NCI-H1105 treated with DMSO at 0.1 percent for 48 hours (cell line): ENCODE measurements at regions not wholly inside any gene's neighbourhood (a gene's known extent, or its start where the extent isn't known, plus 50 kb on each side); places are given as distances from the start of the nearest gene placed in this dataset.
"Not testable (repeated sequence)": the region's sequence is repeated elsewhere in the genome, so short reads cannot be mapped to it uniquely, and the experiment has no call there.

ENCODE experiments used
- DNase-seq: peaks from one replicate; lab custom pipeline; 2025; lab: John Stamatoyannopoulos, UW

DNA sequence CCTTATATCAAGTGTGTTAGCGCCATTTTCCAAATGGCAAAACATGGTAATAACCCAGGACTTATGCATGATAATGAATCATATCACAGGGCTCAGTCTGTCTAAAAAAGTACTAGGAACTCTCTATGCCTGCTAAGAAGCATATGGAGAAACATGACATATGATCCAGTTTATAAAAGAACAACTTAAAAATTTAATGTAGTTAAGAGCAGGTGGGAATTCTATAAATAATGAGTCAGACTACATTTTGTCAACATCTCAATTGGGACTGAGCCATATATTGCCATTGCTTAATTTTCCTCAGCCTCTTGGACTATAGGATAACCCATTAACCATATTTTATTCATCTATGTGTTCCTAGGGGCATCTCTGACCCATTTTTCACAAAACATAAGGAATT, 360.4 kb upstream of the AGA start:
- no peak for DNase-seq

- DNase-seq = no peak
Measured at GRCh38 chr4:177803151-177803550, 360.9 kb upstream of the AGA start.

- DNase-seq = no peak
Measured at GRCh38 chr4:177809791-177810190, 367.6 kb upstream of the AGA start.

GRCh38 chr4:177810220-177810619, 368.0 kb upstream of the AGA start:
- DNase-seq = no peak

DNA sequence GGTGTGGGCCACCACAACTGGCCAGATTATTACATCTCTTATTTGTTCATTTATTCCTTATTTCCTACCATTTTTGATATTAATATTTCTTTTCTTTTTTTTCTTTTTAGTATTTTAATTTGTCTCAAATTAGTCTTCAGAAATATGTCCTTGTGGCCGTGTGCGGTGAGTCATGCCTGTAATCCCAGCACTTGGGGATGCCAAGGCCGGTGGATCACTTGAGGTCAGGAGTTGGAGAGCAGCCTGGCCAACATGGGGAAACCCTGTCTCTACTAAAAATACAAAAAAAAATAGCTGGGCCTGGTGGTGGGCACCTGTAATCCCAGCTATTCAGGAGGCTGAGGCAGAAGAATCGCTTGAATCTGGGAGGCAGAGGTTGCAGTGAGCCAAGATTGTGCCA, 376.2 kb upstream of the AGA start:
- not testable (repeated sequence) for DNase-seq

DNA sequence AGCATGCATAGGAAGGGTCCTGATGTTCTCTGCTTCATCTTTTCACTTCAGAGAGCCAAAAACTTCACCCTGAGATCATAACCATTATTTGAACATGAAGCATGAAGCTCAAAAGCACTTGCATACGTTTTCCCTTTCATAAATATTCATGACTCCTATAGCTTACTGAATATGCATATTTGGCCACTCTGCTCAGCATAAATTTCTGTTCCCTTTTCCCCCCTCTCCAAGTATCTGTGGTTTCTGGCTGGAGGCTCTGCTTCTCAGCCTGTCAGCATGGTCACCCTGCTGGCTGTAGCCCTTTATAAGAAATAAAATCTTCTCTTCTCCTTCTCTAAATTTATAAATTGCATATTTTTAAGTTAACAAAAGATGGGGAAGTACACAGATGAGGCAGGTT, 384.7 kb upstream of the AGA start:
- no peak for DNase-seq

DNA sequence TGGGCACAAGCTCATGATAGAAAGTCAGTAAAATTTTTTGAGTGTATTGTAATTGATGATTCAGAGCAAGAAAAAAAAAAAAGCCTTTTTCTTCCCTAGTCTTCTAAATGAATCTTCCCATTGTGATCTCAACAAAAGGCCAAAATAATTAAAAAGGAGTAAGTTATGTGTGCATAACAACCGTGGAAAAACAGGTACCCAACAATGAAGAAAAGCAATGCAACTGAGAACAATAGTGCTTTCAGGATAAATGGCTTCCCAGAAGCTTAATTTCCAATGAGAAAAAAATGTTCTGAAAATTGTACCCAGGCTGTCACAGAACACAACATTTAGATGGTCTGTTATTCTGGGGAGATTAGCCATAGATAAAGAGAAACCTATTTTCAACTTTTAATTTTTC, 399.0 kb upstream of the AGA start:
- no peak for DNase-seq

GRCh38 chr4:177853229-177853628, 411.0 kb upstream of the AGA start:
- no peak for DNase-seq

- no peak for DNase-seq
Measured at GRCh38 chr4:177855507-177856197, 413.4 kb upstream of the AGA start.

GRCh38 chr4:177860171-177860570, 417.9 kb upstream of the AGA start:
- no peak for DNase-seq

DNA sequence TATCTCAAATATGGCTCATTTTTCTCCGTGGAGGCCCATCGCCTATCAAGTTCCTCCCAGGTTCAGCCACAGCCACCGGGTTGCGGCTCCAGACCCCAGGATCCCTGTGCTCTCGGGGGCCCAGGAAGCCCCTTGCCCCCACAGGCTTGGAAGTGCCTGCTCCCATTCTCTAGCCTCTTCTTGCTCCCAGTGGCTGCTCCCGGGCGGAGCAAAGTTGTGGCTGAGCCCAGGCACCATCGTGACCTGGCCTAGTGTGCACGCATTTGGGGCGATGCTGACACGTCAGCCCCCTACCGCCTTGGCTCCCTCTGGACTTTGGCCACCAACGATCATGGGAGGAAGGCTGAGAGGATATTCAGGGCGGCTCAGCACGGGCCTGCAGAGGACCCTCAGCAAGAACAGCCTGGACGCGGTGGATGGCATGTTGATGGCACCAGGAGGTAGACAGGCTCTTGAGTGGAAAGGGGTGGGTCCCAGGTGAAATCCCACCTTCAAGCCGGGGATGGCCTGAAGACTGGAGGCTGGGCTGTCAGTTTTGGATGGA, 419.4 kb upstream of the AGA start:
- DNase-seq = no peak

GRCh38 chr4:177862541-177863176, 420.4 kb upstream of the AGA start:
- DNase-seq = no peak

GRCh38 chr4:177879851-177880250, 437.6 kb upstream of the AGA start:
- no peak for DNase-seq

DNA sequence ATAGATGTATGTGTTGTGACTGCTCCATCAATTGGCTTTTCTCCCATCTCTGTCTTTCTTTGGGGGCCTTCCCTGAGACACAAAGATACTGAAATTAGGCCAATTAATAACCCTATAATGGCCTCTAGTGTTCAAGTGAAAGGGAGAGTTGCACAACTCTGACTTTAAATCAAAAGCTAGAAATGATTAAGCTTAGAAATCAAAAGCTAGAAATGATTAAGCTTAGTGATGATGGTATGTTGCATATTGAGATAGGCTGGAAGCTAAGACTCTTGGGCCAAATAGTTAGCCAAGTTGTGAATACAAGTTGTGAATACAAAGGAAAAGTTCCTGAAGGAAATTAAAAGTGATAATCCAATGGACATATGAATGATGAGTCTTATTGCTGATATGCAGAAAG, 452.9 kb upstream of the AGA start:
- DNase-seq = no peak

DNA sequence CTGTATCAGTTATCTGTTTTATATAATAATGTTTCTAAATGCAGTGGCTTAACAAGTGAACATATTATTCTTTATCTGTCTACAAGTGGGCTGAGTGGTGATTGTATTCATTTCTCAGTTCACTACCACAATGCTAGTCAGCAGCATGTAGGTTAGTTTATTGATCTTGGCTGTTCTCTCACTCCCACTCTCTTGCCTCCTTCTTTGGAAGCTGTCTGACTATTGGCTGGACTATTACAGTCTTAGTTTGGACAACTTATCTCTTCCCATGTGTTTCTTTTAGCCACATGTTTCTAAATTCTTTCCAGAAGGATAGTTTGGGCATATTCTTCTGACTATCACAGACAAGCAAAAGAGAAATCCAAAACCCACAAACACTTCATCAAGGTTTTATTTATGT, 459.5 kb upstream of the AGA start:
- DNase-seq = no peak

GRCh38 chr4:177902386-177902785, 460.1 kb upstream of the AGA start:
- DNase-seq = no peak

DNA sequence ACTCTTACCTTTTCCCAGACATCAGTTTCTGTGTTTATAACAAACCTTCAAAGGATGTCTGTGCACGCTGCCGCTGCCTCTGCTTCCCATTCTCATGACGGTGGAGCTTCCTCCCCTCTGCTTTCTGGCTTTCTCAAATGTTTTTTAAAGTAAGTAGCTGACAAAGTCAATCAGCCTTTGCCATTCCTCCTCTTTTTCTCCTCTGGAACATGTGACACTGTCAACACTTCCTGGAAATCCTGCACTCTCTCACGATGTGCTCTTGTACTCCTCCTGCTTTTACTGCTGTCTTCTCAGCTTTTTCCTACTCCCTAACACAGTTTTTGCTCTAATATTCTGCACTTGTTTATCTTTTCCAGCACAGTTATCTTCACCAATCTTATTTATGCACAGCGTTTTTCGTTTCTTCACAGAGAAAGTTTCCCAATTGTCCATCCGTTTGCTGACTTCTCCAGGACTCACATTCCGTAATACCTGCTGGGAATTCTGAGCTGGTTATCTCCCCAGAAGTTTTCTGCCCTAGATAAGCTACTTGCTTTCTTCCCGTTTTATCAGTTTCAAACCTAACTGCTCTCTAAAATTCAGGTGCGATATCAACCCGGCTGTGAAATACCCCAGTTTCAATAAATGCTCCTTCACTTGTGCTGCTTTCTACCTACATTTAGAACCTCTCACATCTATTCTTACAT, 465.6 kb upstream of the AGA start:
- no peak for DNase-seq

DNA sequence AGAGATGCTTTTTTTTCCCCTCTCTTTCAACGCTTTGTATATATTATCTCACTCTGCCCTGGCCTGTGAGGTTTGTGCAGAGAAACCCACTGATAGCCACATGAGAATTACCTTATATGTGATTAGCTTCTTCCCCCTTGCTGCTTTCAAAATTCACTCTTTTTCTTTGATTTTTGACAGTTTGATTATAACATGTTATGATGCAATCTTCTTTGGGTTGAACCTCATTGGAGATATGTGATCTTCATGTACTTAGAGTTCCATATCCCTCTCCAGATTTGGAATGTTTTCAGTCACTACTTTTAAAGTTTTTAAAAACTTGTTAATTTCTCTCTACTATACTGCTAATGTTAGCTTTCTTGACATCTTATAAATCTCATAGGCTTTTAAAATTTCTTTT, 479.5 kb upstream of the AGA start:
- no peak for DNase-seq

DNA sequence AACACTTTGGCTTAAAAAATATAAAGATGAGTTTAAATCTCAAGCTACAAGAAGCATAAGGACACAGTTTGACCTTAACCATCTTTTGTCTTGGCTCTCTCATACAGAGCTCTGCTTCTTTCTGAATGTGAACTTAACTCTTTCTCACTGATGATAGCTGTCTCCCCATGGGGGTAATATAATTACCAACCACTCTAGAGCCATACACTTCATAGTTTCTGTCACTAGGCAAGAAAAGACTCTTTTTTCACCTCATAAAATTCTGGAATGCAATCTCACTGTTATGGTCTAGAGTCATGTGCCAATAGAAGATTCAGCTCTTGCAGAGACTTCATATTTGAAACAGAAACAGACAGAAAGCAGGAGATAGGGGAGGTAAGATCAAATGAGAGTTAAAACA, 481.7 kb upstream of the AGA start:
- no peak for DNase-seq

- no peak for DNase-seq
Measured at GRCh38 chr4:177937041-177937440, 494.8 kb upstream of the AGA start.

DNA sequence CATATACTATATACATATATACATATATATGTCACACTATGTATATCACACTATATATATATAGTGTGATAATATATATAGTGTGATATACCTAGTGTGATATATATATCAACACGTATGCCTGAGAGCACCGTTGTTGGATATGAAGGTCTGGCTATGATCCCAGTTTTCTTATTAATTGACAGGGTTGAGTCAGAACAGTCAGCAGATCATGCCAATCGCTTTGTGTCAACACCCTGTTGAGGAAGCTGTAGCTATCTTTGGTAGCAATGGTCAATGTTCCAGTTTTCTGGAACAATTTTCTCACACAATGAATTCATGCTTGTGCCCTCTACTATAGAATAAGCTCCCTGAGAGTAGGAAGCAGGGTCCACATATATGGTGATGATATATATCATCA, 496.0 kb upstream of the AGA start:
- DNase-seq = no peak

DNA sequence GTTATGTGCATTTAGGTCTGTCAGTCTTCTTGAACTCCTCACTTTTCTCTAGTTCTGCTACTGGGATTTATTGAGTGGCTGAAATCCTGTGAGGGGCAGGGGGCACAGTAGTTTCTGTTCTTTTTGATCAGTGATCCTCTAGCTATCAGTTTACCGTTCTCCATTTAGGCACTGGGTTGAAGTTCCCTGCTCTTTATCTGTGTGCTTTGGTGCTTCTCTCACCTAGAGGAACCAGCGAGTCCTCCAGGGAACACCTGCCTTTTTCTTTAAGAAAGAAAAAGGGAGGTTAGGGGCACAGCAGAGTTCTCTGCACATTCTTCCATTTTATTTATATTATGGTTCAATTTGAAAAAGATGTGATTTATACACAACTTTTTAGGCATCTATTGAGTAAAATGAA, 503.0 kb upstream of the AGA start:
- DNase-seq = no peak

GRCh38 chr4:177947607-177948006, 505.4 kb upstream of the AGA start:
- no peak for DNase-seq
